ACC112 (cell line): ENCODE measurements at regions not wholly inside any gene's neighbourhood (a gene's known extent, or its start where the extent isn't known, plus 50 kb on each side); places are given as distances from the start of the nearest gene placed in this dataset.

Experiments
- H2AFZ ChIP-seq: fragments of 200-600 bp; sonication (generic); one replicate; pipeline ENCODE4 v1.6.0; 2017; ENCODE audit warnings: antibody characterized with exemption, low read length; ENCODE audit not compliant: unreplicated experiment
- H3K27ac ChIP-seq: fragments of 200-600 bp; sonication (generic); 2 replicates; pipeline ENCODE4 v1.5.1; 2014; ENCODE audit warnings: low read depth, mild to moderate bottlenecking, antibody characterized with exemption, low read length, moderate library complexity
- H3K27me3 ChIP-seq: fragments of 200-600 bp; sonication (generic); 2 replicates; pipeline ENCODE4 v1.6.1; 2014; ENCODE audit warnings: mild to moderate bottlenecking, antibody characterized with exemption, low read length, moderate library complexity, mixed read lengths; ENCODE audit not compliant: insufficient read depth
- H3K36me3 ChIP-seq: fragments of 200-600 bp; sonication (generic); 2 replicates; pipeline ENCODE4 v1.6.1; 2016; ENCODE audit warnings: mild to moderate bottlenecking, antibody characterized with exemption, low read length, moderate library complexity, mixed read lengths; ENCODE audit not compliant: insufficient read depth
- H3K4me1 ChIP-seq: fragments of 200-600 bp; sonication (generic); one replicate; pipeline ENCODE4 v1.6.1; 2016; ENCODE audit warnings: low read length, mixed read lengths; ENCODE audit not compliant: insufficient read depth, unreplicated experiment, control insufficient read depth
- H3K4me3 ChIP-seq: fragments of 200-600 bp; sonication (generic); 2 replicates; pipeline ENCODE4 v1.5.1; 2014; ENCODE audit warnings: mild to moderate bottlenecking, low read depth, low read length
- H3K79me2 ChIP-seq: fragments of 200-600 bp; sonication (generic); one replicate; pipeline ENCODE4 v1.6.0; 2016; ENCODE audit warnings: low read length; ENCODE audit not compliant: control insufficient read depth, unreplicated experiment, insufficient read depth

DNA sequence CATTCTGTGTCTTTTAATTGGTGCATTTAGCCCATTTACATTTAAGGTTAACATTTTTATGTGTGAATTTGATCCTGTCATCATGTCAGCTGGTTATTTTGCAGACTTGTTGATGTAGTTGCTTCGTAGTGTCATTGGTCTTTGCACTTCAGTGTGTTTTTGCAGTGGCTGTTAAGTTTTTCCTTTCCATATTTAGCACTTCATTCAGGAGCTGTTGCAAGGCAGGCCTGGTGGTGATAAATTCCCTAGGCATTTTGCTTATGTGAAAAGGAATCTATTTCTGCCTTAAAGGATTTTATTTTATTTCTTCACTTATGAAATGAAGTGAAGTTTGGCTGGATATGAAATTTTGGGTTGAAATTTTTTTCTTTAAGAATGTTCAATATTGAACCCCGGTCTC, 70.2 kb upstream of the CD96 start:
- no peaks in the 10 kb centered on the region for H3K4me1 ChIP-seq
- H3K27me3 ChIP-seq, result peaks cover 29% of the 10 kb centered on the region
- no peak overlapping the region for H3K27ac ChIP-seq
- no peak overlapping the region for H3K4me3 ChIP-seq
- no peaks in the 10 kb centered on the region for H3K79me2 ChIP-seq
- H3K36me3 ChIP-seq, result no peaks in the 10 kb centered on the region
- no peak overlapping the region for H2AFZ ChIP-seq

DNA sequence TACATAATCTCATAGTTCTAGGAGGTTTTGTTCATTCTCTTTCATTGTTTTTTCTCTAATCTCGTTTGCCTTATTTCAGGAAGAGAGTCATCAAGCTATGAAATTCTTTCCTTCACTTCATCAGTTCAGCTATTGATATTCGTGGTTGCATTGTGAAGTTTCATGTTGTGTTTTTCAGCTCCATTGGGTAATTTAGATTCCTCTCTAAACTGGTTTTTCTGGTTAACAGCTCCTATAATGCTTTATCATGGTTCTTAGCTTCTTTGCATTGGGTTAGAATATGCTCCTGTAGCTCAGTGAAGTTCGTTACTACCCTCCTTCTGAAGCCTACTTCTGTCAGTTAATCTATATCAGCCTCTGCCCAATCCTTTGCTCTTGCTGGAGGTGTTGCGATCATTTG, 69.4 kb upstream of the CD96 start:
- H3K79me2 ChIP-seq, result no peaks in the 10 kb centered on the region
- no peaks in the 10 kb centered on the region for H3K36me3 ChIP-seq
- H3K4me3 ChIP-seq, result no peak overlapping the region
- peaks cover 30% of the 10 kb centered on the region for H3K27me3 ChIP-seq
- no peaks in the 10 kb centered on the region for H3K4me1 ChIP-seq
- H3K27ac ChIP-seq, result no peak overlapping the region
- H2AFZ ChIP-seq, result no peak overlapping the region

DNA sequence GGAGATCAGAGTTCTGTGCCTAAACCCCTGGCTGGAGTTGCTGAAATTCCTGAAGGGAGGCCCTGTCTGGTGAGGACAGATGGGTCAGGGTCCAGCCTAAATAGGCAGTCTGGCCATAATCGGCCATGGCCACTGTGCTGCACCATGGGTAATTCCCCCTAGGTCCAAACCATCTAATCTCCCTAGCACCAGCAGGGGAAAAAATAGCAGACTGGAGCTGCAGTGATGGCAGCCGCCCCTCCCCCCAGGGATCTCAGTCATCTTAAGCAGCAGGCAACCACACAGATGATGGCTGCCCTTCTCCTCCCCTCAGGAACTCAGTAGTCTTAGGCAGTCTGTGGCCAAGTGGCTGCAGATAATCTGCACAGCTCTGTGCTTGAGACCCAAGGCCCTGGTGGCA, 68.4 kb upstream of the CD96 start:
- H3K79me2 ChIP-seq, result no peaks in the 10 kb centered on the region
- no peak overlapping the region for H3K27ac ChIP-seq
- no peaks in the 10 kb centered on the region for H3K4me1 ChIP-seq
- peaks cover 32% of the 10 kb centered on the region for H3K27me3 ChIP-seq
- no peak overlapping the region for H2AFZ ChIP-seq
- H3K4me3 ChIP-seq, result no peak overlapping the region
- H3K36me3 ChIP-seq, result no peaks in the 10 kb centered on the region

DNA sequence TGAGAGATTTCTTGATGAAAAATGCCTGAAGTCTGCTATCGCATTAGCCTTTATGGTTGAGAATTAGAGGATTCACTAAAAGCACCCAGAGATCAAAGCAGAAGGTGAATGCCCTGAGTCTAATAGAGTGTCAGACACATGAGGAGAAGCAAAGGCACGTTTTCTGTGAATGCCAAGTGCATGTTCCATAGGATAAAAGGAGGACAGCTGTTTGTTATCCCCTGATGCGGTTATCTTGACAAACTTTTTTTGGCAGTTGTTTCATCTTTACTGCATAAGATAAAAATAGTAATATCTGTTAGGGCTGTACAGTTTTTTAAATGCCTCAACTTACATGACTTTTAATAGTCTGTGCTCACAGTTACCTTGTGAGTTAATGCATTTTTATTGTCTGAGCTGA, 65.3 kb upstream of the CD96 start:
- no peak overlapping the region for H3K4me3 ChIP-seq
- H3K27ac ChIP-seq, result no peak overlapping the region
- H3K27me3 ChIP-seq, result peaks cover 28% of the 10 kb centered on the region
- H2AFZ ChIP-seq, result no peak overlapping the region
- no peaks in the 10 kb centered on the region for H3K4me1 ChIP-seq
- no peaks in the 10 kb centered on the region for H3K79me2 ChIP-seq
- H3K36me3 ChIP-seq, result no peaks in the 10 kb centered on the region

DNA sequence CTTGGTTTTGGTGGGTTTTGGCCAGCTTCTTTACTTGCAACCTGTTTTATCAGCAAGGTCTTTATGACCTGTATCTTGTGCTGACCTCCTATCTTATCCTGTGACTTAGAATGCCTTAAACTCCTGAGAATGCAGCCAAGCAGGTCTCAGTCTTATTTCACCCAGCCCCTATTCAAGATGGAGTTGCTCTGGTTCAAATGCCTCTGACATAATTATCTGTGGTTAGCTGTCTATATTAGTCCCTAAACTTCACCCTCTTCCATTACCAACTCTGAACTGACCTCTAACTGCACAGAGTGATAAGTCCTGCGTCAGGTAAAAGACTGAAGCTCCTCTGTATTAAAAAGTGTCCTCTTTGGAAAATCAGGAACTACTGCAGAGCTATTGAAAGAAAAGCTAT, 61.9 kb upstream of the CD96 start:
- H3K36me3 ChIP-seq, result no peaks in the 10 kb centered on the region
- H3K79me2 ChIP-seq, result no peaks in the 10 kb centered on the region
- H3K27me3 ChIP-seq, result peaks cover 21% of the 10 kb centered on the region
- H3K27ac ChIP-seq, result no peak overlapping the region
- no peak overlapping the region for H2AFZ ChIP-seq
- no peaks in the 10 kb centered on the region for H3K4me1 ChIP-seq
- H3K4me3 ChIP-seq, result no peak overlapping the region

DNA sequence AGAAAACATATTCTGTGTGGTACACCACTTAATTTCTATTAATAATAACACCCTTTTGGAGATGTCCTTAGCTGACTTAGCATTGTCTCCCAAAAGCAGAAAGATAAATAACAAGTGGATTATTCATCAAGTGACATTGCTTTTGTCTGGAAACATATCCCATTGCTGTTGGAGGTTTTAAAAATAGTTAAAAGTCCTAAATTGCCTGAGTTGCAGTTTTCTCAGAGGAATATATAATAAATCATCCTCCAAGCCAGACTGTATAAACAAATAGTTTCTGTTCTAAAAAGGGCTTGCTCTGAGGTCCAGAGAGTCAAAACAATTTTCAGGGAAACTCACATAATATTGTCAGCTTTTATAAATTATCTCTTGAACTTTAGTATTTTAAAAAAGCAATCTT, 60.4 kb upstream of the CD96 start:
- Histone ChIP-seq H3K4me3 (no peak overlapping the region), H3K36me3 (no peaks in the 10 kb centered on the region), H3K27ac (no peak overlapping the region), H3K79me2 (no peaks in the 10 kb centered on the region), H3K27me3 (peaks cover 12% of the 10 kb centered on the region; the same call in 1 of the 2 replicates), H3K4me1 (no peaks in the 10 kb centered on the region), H2AFZ (no peak overlapping the region)

DNA sequence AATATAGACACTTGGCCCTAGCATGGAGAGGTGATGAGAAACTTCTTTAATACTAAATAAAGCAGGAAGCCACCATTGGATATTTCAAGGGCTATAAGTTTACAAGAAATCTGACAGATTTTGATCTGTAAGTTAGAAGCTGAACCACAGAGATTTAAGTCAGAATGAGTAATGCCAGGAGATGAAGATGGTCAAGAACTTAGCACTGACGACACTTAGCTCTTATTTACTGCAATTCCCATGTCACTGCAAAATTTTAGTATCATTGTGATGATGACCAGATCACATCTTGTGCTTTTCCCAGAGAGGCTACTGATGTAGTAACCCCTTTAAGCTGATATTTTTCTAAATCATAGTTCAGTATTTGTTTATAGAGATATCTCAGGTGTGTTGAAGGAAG, 59.4 kb upstream of the CD96 start:
- H3K4me1 ChIP-seq, result no peaks in the 10 kb centered on the region
- no peak overlapping the region for H3K4me3 ChIP-seq
- H3K27me3 ChIP-seq, result peaks cover 2% of the 10 kb centered on the region; the same call in 1 of the 2 replicates
- no peak overlapping the region for H3K27ac ChIP-seq
- H2AFZ ChIP-seq, result no peak overlapping the region
- H3K36me3 ChIP-seq, result no peaks in the 10 kb centered on the region
- no peaks in the 10 kb centered on the region for H3K79me2 ChIP-seq

DNA sequence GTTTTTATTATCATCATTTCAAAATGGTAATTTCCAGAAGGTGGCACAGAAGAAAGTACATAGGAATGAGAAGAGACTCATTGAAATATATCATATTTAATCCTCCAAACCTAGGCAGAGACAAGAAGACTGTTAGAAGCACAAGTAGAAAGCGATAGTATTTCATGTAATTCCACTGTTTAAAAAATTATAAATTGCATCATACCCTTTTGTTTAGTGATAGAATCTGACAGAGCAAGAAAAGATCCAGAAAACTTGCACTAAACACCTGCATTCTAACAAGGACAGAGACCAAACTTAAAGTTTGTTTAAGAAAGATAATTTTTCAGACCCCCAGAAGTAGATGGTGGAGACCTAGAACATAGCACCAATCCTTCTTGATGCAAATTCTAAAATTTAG, 56.9 kb upstream of the CD96 start:
- H3K79me2 ChIP-seq, result no peaks in the 10 kb centered on the region
- H3K36me3 ChIP-seq, result no peaks in the 10 kb centered on the region
- no peak overlapping the region for H2AFZ ChIP-seq
- H3K27ac ChIP-seq, result no peak overlapping the region
- H3K4me1 ChIP-seq, result no peaks in the 10 kb centered on the region
- no peaks in the 10 kb centered on the region; the same call in 1 of the 2 replicates for H3K27me3 ChIP-seq
- H3K4me3 ChIP-seq, result no peak overlapping the region
